ENCODE measurements at regions not wholly inside any gene's neighbourhood (a gene's known extent, or its start where the extent isn't known, plus 50 kb on each side); places are given as distances from the start of the nearest gene placed in this dataset.

GRCh38 chr4:188688956-188689355, 549.7 kb downstream of the TRIML1 start:
- no peak overlapping the region for H3K4me3 ChIP-seq (ENCODE audit: low read depth, low read length)
- TF ChIP-seq CTCF (IDR thresholded peaks at IDR 0.05; ENCODE audit: low read depth, low read length), result no peak

GRCh38 chr4:188691811-188692210, 552.6 kb downstream of the TRIML1 start:
- TF ChIP-seq CTCF (IDR thresholded peaks at IDR 0.05; ENCODE audit: low read depth, low read length), result no peak
- H3K4me3 ChIP-seq (ENCODE audit: low read depth, low read length), result no peak overlapping the region

GRCh38 chr4:188695261-188695660, 556.0 kb downstream of the TRIML1 start:
- no peak overlapping the region for H3K4me3 ChIP-seq (ENCODE audit: low read depth, low read length)
- TF ChIP-seq CTCF (IDR thresholded peaks at IDR 0.05; ENCODE audit: low read depth, low read length), result no peak

GRCh38 chr4:188697243-188697642, 558.0 kb downstream of the TRIML1 start:
- no peak overlapping the region for H3K4me3 ChIP-seq (ENCODE audit: low read depth, low read length)
- TF ChIP-seq CTCF (IDR thresholded peaks at IDR 0.05; ENCODE audit: low read depth, low read length), result no peak

- TF ChIP-seq CTCF (IDR thresholded peaks at IDR 0.05; ENCODE audit: low read depth, low read length), result no peak
- H3K4me3 ChIP-seq (ENCODE audit: low read depth, low read length), result no peak overlapping the region
These were observed 562.7 kb downstream of the TRIML1 start for GRCh38 chr4:188701952-188702351.

- TF ChIP-seq CTCF (IDR thresholded peaks at IDR 0.05; ENCODE audit: low read depth, low read length), result no peak
- H3K4me3 ChIP-seq (ENCODE audit: low read depth, low read length), result no peak overlapping the region
These were observed 565.0 kb downstream of the TRIML1 start for GRCh38 chr4:188704288-188704687.

- no peak for TF ChIP-seq CTCF (IDR thresholded peaks at IDR 0.05; ENCODE audit: low read depth, low read length)
These were observed 567.8 kb downstream of the TRIML1 start for GRCh38 chr4:188707036-188707435.

More at GRCh38 chr4:188707036-188707435, 567.8 kb downstream of the TRIML1 start:
- H3K4me3 ChIP-seq (ENCODE audit: low read depth, low read length), result no peak overlapping the region

Measured in WI38 (cell line).